GM21515 (cell line): ENCODE measurements at regions not wholly inside any gene's neighbourhood (a gene's known extent, or its start where the extent isn't known, plus 50 kb on each side); places are given as distances from the start of the nearest gene placed in this dataset.
"Not testable (repeated sequence)": the region's sequence is repeated elsewhere in the genome, so short reads cannot be mapped to it uniquely, and the experiment has no call there.

Experiments
- ATAC-seq: cut with Tn5 transposase; IDR thresholded peaks from one replicate; pipeline ENCODE4 v1.9.1; 2021; ENCODE audit not compliant: unreplicated experiment

DNA sequence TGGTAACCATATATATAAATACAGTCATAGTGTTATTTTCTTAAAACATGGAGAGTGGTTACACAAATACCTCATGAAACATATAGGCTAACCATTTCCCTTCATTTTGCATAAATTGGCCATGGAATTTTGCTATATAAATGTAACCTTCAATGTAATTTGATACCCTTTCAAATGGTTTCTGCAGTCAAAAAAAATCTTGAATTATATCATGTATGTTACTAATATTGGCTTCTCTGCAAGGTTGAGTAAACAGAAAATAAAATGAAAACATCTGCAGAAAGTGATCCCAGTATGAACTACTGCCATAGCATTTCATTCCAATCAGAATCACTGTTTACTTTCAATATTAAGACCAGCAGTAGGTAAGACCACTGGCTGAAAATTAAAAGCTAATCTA, 1165.9 kb upstream of the TENM3 start:
- no peak for ATAC-seq

DNA sequence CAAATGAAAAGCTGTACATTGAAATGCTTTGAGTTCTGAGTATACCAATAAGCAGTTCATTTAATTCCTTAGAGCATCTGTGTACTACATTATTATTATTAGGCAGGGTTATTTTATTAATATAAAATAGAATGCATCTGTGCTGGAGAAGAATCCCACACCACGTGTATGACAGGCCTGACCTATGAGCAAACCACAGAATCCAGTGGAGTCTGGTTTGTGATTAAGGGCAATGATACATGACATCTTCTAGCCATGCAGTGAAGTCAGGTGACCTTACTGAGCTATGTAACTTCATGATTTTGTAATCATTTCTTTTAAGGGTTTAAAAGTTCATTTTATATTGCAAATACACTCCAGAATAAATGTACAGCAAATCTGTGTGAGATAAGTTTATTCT, 1165.0 kb upstream of the TENM3 start:
- ATAC-seq: no peak

DNA sequence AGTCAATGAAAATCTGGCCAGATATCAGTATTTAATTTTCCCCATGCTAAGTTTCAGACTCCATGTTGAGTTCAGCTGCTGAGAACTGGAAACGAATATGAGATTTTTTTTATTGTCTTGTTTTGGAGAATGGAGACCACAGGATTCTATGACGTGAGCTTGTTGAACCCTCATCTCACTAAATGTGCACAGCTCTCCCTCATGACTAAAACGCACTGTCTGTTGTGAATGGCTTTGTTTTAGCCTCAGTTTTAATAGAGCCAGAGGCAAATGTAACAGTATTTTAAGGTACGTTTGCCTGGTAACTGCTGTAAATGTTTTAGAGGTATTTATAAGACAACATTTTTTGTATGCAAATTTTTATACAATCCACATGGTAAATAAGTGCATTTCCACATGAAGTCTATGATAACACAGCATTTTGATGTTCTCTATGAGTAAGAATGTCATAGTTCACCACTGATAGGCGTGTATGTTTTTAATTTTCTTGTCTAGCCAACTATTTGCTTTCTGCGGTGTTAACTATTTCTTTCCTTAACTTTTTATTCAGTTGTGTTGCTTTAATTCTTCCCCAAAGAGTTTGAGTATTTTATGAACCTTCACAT, 1159.3 kb upstream of the TENM3 start:
- ATAC-seq: no peak

DNA sequence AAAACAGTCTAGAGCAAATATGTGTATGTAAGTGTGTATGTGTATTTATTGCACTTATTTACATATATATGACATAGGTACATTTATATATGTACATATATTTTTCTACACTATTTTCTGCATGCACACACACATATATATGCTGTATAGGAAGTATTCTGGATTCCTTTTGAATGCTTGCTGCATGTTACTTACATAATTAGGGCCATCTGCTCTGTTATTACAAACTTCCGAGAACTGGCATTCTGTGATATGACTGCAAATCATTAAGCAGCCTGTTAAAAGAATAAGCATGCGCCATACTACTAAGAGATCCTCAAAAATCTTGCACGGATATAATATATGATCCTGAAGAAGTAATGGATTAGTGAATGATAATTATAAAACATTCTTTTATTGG, 1157.6 kb upstream of the TENM3 start:
- ATAC-seq: no peak

DNA sequence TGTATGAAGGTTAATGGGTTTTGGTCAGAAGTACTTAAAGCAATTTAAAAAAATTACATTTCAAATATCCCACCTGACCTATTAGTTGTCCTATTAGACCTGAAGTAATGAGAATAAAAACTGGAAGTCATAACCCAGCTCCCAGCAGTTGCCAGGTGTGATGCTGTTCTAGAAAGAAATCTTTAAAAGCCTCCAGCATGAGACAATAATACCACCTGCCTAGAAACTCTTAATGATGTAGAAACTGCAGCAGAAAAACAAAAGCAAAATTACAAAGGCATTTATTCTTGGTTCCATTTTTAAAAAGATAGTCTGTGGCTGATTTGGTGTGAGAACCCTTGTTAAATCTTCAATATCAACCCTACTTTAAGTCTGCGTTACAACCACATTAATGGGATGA, 1137.7 kb upstream of the TENM3 start:
- ATAC-seq: no peak

DNA sequence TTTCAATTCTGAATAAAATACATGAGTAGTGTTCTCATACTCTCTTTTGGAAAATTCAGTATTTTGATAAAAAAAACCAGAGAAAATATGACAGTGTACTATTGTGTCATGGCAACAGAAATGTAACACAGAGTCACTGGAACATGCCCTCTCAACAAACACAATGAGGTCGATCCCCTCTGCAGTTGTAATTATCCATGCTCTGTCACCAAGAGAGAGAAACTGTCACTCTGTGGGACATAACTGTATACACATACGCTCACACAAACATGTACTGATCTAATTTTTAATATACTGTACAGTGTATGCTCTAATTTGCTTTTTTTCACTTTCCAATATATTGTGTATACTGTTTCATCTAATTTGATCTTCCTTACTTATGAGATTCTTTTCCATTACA, 1136.8 kb upstream of the TENM3 start:
- ATAC-seq: no peak

DNA sequence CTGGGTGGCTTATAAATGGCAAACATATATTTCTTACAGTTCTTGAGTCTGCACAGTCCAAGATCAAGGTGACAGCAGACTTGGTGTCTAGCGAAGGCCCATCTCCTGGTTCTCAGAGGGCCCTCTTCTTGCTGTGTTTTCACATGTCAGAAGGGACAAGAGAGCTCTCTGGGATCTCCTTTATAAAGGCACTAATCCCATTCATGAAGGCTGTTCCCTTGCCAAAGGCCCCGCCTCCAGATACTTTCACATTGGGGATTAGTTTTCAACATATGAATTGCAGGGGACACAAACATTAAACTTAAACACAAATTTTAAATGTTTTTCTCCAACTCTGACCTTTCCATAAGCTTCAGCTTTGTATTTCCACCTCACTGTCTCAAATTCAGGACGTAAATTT, 1135.0 kb upstream of the TENM3 start:
- no peak for ATAC-seq

DNA sequence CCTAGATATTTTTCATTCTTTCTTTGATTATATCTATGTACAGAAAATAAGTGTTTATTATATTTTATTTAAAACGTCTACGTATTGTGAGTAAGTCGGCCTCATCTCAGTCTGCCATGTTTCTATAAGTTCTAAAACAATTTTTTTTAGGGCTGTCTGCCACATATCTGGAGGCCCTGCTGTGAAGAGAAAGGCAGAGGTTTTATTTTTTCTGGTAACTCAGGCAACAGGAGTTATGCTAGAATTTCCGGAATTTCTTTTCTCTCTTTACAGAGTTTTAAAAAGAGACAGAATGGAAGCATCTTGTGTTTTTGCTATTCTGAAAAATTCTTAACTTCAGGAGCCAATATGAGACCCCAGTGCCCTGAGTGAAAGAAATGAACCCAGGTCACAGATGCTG, 1124.0 kb upstream of the TENM3 start:
- no peak for ATAC-seq

DNA sequence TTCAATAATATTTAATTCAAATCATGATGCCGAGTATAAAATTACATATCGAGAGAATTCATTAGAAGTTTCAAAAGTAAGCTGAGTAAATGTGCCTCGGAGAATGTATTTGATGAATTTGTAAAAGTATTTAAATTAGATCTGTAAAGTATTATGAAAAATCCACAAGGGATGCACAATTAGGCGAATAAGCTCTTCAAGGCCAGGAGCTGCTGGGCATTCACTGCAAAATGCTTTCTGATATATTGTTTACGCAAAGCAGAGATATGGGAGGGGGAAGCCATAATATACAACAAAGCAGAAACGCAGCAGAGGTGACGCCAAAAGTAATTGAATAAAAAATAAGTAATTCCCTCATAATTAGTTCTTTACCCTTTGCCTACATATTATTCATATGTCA, 1121.5 kb upstream of the TENM3 start:
- no peak for ATAC-seq

DNA sequence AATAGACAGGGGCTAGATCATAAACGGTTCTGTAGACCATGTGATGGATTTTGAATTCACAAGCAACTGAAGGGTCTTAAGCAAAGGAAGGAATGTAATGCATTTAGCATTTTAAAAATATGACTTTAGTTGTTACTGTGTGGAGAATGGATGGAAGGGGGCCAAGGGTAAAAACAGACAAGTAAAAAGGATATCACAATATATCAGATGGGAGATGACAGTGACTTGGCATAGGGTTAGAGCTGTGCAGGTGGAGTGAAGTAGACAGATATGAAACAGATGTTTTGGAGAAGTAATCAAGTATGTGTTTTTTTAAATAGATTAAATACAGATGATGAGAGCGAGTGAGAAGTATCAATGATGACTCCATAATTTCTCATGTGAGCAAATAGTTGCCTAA, 1116.0 kb upstream of the TENM3 start:
- ATAC-seq: no peak

DNA sequence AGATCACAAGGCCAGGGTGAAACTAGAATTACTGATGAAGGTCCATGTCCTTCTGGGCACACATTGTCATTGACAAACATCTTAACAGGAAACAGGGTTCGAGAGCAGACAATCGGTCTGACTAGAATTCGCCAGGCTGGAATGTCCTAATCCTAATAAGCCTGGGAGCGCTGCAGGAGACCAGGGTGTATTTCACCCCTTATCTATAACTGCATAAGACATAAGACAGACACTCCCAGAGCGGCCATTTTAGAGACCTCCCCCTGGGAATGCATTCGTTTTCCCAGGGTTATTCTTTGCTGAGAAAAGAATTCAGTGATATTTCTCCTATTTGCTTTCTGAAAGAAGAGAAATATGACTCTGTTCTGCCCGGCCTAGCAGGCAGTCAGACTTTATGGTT, 1112.9 kb upstream of the TENM3 start:
- ATAC-seq: not testable (repeated sequence)

DNA sequence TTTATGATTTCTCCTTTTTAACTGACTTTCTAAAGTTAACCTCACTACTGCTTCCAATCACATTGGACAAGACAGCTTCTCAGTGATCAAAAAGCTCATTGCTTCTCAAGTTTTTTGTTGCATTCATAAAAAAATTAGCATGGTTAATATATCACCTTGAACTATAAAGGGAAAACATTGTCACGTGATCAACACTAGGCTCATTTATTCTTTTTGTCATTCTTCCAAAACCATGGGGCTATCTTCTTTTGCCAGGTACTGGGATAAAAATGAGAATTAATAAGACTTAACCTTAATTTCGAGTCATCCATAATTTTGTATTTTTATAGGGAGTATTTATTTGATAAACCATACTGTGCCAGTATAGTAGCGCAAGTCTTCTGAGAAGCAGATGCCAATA, 1105.9 kb upstream of the TENM3 start:
- no peak for ATAC-seq

DNA sequence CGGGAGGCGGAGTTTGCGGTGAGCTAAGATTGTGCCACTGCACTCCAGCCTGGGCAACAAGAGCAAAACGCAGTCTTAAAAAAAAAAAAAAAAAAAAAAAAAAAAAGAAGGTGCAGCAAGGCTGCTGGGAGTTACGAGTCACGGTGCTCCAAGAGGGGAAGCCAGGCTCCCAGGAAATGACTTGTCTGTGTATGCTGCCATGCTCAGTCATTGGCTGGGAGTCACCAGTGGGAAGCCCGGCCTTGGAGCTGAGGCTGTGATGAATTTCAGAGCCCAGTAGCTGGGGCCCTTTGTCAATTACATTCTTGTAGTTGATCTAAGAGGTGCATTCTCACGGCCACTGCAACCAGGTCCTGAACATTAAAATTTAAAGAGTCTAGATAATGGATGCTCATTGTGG, 1105.1 kb upstream of the TENM3 start:
- no peak for ATAC-seq

DNA sequence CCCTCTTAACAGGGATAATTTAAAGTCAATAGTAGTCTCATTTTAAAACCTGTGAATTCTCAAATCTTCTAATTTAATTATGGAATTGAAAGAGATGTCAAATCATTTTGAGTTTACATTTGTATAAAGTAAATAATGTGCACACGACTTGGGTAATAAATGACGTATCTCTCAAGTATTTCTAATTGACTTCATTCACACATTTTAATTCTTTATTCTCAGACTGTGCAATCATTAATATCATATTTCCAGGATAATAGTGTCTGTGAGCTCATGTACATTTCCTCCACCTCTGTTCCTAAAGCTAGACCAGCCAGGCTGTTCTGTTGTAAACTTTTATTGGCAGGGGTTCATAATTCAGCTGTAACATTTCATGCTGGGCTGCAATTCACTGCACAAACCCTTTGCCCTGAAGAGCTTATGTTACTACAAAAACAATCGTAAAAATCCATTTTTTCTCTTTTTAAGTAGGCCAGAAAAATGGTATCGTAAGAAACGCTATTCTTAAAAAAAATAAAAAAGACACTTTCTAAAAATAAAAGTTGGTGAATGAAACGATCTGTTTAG, 1103.1 kb upstream of the TENM3 start:
- ATAC-seq: no peak

DNA sequence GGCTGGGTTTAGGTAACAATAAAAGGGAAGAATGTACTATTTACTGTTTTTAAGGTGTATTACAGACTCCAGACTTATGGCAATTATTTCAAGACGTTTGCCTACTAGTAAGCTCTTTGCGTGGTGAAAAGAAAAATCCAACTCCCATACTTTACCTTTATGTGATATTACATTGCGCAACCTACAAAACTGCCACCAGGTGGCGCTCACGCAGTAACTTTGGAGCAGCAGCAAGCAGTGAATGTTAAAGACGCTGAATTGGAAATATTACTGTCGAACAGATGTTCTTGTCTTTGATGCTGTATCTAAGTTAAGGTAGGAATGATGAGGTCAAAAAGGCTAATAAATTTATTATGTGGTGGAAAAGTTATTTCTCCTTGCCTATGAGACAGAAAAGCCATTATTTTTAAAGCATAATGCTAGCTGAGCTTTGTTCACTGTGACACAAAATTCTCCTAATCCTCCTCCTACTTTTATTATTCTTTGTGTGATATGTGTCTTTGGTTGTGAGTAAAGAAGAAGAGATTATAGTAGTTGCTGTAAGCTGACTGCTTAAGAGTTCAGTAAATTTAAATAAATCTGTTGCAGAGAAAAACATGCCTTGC, 1099.8 kb upstream of the TENM3 start:
- peak; percentile 95 for ATAC-seq

DNA sequence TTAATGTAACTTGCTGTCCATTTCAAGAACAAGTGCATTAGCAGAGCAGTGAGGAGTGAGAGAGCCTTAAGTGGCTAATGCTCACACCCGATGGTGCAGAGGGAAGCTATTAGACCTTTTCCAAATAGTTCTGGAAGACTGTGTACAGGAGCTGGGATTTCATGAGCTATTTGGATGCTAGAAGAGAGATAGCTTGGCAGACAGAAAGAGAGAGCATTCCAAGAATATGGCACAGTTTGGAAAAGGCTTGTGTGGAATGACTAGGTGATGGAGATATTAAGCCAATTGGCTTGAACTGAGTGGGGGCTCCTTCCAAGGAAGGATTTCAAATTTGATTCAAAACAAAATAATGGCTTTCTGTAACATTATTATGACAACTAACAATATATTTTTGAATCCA, 1097.2 kb upstream of the TENM3 start:
- ATAC-seq: no peak

DNA sequence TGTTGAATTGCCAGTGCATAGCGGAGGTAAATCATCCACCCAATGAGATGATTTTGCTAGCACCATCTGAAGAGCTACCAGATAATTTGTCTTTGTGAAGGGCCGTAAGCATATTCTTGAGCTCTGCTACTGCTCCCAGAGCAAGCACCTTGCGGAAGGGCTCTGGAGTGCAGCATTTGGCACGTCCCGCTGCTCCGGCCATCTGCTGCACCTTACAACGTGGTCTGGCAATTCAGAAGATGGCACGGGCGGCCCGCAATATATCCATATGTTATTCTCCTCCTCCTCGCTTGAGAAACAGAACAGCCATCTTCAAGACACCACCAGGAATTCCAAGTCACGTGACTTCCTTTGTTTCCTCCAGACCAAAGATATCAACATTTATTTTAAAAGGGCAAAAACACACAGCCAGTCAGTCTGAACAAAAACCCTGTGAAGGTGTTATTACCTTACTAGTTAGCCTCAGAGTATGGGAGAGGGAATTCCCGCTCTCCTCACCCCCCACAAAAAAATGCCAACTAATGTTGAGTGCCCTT, 1095.7 kb upstream of the TENM3 start:
- no peak for ATAC-seq

DNA sequence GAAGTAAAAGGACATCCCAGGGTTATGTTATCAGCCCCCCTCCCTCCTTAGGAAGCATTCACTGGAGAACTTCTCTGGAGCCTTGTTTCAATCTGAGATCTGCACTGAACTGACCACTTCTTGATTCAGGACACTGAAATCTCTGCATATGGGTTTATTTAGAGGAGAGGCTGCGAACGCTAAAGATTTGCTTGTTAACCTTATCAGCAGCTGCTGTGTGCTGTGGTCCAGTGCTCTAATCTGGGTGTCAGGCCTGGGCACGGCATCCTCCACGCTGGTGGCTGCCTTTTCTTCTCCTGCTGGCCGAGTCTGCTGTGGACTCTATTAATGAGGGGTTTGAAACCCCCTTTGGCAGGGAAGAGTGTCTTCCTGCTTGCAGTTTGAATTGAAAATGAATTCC, 1094.7 kb upstream of the TENM3 start:
- ATAC-seq: no peak

DNA sequence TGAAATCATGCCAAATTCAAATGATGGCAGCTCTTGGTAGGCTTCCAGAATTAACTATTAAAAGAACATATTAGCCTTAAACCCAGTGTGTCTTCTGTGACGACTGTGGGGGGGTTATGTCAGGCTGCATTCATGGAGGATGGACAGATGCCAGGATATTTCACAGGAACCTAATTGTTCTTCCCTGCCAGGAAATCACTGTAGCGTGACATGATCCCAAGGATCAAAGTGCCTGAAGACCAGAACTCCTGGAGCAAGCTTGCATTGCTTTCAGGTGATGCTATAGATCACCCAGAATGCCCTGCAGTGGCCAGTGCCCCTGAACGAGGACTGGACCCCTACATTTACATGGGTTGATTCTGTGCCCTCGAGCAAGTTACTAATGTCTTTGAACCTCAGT, 1093.0 kb upstream of the TENM3 start:
- ATAC-seq: no peak

DNA sequence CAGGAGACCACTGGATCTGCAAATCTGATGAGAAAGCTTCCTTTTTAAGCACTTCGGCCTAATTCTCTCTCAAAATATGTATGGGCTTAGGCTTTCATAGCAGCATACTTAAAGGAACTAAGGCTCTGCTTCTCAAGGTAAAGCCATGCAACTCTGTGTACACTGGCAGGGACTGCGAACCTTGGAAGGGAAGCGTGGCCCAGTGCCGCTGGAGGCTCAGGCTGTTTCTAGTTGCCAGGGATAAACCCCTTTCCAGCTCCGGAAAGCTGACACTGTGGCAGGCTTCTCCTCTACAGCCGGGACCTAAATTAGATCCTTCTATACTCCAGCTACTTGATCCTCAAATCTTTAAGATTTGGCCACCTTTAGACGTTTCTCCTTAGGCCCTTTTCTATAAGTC, 1091.3 kb upstream of the TENM3 start:
- no peak for ATAC-seq

DNA sequence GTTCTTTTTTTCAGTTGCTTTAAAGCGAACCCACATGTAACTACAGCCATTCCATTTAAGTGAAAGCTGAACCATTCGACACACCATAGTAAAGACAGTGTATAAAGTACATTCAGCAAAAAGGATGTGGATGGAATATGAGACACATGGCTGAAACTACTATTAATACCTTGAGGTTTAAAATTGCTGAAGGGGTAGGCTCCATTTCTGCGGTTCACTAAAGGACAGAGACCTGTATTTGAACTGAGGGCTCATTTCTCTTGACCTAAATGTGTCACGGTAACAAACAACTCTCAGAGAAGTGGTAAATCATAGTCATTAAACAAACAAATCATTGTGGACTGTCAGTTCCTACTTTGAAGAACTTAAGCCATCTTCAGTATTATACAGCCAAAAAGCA, 1085.6 kb upstream of the TENM3 start:
- ATAC-seq: no peak

DNA sequence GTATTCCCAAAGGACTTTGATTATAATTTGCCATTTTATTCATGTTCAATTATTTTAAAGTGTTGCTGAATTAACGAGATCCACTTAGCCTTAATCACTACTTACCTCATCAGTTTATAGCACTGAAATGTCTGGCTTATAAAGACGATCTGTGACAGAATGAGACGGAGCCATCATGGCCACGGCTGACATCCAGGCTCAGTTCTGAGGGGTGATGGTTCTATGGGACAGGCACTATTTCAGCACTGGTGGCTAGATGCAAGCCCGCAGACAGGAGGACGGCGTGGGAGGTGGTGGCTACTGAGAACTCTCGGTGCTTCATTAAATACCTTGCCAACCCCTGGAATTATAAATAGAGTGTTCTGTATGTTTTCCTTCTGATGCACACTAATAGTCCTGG, 1084.2 kb upstream of the TENM3 start:
- ATAC-seq: no peak

DNA sequence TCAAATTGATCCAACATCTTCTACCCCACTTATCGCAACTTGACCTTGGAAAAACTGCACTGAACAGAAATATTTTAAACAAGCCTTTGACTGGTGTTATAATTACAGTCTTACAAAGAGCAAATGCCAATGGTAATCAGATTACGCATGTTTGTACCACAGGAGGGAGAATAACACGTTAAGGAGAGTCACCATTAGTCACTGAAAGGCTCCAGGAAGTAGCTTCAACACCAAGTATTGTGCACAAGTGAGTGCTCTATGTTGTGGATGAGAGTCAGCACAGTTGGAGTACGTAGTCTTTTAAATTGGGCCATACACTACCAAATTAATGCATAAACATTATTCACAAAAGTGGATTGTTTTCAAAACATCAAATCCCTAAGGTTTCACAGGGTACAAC, 1081.5 kb upstream of the TENM3 start:
- no peak for ATAC-seq
